Activated CD4-positive, alpha-beta T cell treated with anti-CD3 and anti-CD28 coated beads, Interleukin-2, Interleukin-4, amounts not matched to agents 100 ng/mL and 50 ng/mL, durations not matched to agents 16 hours and 8 hours (primary cell): ENCODE measurements at regions not wholly inside any gene's neighbourhood (a gene's known extent, or its start where the extent isn't known, plus 50 kb on each side); places are given as distances from the start of the nearest gene placed in this dataset.
A peak's percentile ranks its signal among the peaks of the same experiment; 100 is the strongest.
"Not testable (repeated sequence)": the region's sequence is repeated elsewhere in the genome, so short reads cannot be mapped to it uniquely, and the experiment has no call there.

ENCODE experiments used
- DNase-seq: peaks from one replicate; pipeline ENCODE4 v3.0.0-alpha.2; 2020; ENCODE audit warnings: low spot score

DNA sequence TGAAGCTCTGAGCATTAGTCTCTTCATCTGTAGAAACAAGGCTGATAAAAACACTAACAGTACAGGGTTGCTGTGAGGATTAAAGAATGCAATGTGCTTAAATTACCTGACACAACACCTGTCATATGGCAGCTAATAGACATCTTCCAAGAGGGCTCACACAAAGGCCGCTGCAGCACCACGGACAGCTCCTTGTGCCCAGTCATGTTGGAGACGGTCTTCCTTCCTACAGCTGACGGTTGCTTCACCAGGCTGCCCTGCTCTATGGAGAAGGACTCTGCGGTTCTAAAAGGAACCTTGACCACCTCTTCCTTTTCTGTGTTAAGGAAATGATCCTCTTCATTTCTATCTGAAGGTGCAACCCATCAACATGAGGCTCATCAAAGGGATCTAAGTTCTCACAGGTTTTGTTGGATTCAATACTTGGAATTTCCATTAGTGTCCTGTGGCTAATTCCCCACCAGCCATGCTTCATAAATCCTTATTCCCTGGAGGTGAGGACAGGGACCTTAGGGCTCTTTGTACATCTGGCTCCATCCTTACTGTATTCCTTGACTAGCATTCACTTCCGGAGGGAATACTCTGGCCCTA lies 138.9 kb upstream of the CES5A start:
- peak; percentile 18 for DNase-seq

DNA sequence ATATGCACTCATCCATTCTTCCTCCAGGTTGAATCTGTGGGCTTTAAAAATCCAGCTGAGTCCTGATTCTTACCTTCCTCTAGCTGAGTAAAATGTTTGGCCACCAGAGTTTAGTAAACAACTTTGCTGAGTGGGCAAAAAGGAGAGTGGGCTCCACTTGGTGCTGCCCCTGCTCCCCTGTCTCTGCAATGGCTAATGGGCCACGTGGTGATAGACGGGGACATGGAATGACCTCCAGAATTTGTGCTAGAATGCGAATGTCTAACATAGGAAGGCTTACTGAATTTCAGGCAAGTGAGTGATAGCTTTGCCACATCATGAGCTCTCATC lies 137.3 kb upstream of the CES5A start:
- DNase-seq = no peak

GRCh38 chr16:56011808-56012481 lies 136.8 kb upstream of the CES5A start:
- no peak for DNase-seq

DNA sequence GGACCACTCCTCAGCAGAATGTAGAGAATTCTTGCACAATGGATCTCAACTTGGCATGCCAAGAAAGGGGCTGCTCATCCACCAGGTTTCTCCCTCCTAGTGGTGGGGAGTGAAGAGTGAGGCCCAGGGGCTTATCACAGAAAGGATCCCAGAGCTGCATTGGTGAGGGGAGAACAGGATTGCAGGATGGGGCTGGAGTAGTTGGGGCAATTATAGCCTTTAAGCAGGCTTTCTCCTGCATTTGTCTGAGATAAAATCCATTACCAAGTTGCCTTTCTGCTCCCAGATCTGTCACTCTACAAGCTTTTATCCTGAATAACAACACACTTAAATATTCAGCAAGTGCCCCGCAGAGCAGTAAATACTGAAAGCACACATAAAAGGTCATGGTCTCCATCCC lies 130.8 kb upstream of the CES5A start:
- DNase-seq = no peak

- DNase-seq = no peak
Observed at GRCh38 chr16:55999683-56000082, 124.5 kb upstream of the CES5A start.

DNA sequence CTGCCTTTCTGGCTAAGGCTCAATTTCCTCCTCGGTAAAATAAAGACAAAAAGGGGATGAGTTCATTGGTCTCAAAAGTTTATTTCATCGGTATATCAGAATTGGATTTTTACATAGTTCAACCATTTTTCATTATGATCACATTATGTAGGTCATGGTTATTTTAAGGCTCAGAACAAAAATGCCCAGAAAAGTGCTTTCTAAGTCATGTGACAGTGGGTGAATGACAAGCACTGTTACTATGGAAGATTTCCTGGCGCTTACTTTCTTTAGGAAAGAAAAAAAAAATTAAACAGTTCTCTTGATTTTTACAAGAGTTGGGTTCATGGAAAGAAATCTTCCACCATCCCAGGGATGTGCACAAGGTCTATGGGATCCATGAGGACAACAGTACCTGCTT lies 117.9 kb upstream of the CES5A start:
- DNase-seq = no peak

DNA sequence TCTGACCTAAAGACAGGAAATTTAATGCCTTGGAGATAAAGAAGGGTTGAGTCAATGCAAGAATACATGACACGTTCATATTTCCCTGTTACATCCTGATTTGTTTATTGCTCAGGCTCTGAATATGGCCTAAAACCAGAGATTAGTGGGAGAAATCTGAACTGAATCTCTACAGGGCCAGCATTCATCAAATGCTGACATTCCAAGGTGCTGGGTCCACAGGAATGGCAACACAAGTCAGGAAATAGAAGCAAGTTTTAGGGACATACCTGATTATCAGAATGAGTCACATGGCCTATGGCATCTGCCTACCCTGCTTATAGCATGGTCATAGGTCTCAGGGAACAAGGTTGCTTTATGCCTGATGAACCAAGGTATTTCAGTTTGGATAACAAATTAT lies 117.4 kb upstream of the CES5A start:
- no peak for DNase-seq

- no peak for DNase-seq
Observed at GRCh38 chr16:55991843-55992242, 116.7 kb upstream of the CES5A start.

GRCh38 chr16:55989569-55989907 lies 114.4 kb upstream of the CES5A start:
- DNase-seq = no peak

GRCh38 chr16:55988850-55989568 lies 113.8 kb upstream of the CES5A start:
- not testable (repeated sequence) for DNase-seq

DNA sequence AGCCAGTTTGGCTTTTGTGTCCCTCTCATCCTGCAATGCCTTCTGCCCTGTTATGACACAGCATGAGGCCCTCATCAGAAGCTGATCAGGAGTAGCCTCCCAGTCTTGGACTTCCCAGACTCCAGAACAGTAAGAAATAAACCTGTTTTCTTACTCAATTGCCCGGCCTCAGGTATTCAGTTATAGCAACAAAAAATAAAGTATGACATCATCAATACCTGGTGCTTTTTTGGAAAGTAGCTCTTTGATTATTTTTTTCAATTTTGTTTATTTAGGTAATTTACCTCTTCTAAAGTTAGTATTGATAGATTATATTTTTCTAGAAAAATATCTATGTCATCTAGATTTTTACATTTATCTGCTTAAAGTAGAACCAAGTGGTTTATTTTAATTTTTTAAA lies 112.8 kb upstream of the CES5A start:
- no peak for DNase-seq

- DNase-seq = no peak
Observed at GRCh38 chr16:55982597-55982996, 107.4 kb upstream of the CES5A start.

GRCh38 chr16:55981557-55981956 lies 106.4 kb upstream of the CES5A start:
- DNase-seq = no peak

- no peak for DNase-seq
Observed at GRCh38 chr16:55976815-55977214, 101.6 kb upstream of the CES5A start.

- DNase-seq = no peak
Observed at GRCh38 chr16:55971447-55971846, 96.3 kb upstream of the CES5A start.

DNA sequence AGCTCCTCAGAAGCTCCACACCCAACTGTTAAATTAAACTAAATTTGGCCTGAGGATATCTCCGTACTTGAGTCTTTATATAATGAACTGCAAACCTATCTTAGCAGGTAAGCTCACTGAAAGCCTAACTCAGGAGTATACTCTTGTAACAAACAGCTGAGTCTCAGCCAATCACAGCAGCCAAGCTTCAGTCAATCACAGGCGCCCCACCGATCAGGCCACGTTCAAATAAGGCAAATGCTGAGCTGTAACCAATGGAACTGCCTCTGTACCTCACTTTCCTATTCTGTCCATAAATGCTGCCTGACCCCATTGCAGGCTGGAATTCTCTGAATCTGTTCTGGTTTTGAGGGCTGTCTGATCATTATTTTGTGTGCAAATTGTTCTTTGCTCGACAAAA lies 93.0 kb upstream of the CES5A start:
- no peak for DNase-seq

DNA sequence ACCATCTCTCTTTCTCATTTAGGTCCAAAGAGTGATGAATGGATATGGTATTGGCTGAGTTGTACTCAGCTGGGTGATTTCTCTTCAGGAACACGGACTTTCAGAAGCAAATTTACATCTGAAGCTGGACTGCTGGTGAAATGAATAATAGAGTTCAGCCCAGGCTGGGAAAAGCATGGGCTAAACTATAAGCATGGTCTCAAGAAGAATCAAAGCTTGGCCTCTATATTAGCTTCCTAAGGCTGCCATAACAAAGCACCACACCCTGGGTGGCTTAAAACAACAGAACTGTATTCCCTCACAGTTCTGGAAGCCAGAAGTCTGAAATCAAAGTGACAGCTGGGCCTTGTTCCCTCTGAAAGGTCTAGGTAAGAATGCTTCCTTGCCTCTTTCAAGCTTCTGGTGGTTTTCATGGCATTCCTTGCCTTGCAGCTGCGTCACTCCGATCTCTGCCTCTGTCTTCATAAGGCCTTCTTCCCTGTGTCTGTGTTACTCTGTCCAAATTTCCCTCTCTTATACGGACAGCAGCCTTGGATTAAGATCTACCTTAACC lies 89.8 kb upstream of the CES5A start:
- no peak for DNase-seq

DNA sequence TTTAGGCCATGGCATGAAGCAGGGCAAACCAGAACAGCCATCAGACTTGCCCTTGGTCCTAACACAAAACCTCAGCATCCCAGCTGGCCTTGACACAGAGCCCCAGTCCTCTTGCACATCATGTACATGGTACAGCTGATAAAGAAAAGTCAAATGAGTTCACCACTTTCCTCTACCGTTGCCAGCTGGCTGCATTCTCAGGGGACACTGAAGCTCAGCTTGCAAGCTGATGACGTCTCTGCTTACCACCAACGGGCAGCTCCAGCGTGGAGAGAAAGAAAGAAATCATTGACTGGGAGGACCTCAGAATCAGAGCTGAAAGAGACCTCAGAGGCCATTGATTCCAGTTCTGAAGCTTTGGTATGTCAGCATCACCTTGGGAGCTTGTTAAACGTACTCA lies 80.7 kb upstream of the CES5A start:
- DNase-seq = no peak

- no peak for DNase-seq
Observed at GRCh38 chr16:55955424-55955823, 80.3 kb upstream of the CES5A start.

- no peak for DNase-seq
Observed at GRCh38 chr16:55954906-55955305, 79.7 kb upstream of the CES5A start.

DNA sequence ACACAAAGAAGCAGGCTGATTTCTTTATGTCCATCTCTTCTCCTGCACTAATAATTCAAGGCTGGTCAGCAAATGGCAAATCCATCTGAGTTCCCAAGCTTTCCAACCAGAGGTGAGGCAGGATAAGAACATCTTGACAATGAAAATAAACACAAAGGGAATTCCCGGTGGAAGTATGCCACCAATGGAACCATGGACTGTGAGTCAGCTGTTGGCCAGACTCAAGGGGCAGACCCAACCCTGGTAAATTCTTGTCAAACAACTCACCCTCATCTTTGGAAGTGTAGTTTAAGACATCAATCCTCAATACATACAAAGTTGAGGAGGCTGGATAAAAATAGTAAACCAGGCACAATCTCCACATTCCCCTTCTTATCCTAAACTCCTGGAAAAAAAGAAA lies 74.3 kb upstream of the CES5A start:
- DNase-seq = no peak

- DNase-seq = no peak
Observed at GRCh38 chr16:55948230-55948629, 73.1 kb upstream of the CES5A start.

DNA sequence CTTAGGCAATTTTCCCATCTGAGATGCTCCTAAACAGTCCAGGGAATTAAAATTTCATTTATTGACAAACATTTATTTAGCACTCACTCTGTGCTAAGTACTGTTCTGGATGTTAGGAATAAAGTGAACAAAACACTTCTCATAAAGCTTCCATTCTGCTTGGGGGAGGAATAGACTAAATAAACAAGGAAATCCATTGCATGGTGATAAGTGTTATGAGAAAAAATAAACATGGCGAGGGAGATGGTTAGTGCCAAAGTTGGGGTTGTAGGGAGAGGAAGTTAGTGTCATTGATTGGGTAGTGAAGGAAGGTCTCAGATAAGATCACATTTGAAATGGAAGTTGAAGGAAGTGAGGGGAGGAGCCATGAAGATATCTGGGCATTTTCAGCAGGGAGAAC lies 72.2 kb upstream of the CES5A start:
- DNase-seq = no peak

DNA sequence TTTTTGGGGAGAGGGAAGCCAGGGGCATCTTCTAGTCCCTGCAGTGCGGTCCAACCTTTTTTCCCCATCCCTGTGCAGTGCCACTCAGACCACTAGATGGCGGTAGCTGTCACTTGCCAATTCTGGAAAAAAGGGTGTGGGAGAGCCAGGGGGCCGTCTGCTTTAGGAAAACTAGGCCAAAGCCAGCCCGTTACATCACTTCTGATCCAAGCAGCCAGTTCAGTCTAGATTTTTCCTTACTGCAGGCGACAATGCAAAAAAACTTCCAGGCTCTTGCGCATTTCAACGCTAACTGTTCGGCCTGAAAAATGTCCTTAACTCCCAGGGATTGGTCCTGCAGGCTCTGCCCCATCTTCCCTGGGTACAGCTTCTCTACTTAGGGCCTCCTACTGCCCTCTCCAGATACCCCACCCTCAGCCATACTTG lies 69.2 kb upstream of the CES5A start:
- peak; percentile 39 for DNase-seq
